ENCODE measurements at regions not wholly inside any gene's neighbourhood (a gene's known extent, or its start where the extent isn't known, plus 50 kb on each side); places are given as distances from the start of the nearest gene placed in this dataset.

DNA sequence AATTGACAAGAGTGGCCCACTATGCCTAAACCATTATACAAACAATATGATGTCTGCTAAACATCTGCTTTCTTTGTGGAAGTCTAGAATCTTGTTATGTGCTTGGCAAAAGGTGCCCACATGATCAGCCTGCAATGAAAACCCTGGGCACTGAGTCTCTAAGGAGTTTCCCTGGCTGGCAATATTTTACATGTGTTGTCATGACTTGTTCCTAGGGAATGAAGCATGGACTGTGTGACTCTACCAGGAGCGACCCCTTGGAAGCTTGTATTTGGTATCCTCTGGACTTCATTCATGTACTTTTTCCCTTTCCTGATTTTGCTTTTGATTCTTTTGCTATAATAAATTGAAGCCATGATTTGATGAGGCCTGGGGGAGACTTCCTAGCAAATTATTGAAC lies 324.9 kb downstream of the HHIPL2 start:
- TF ChIP-seq EZH2 (IDR thresholded peaks at IDR 0.05; ENCODE audit: insufficient read depth, poor library complexity, severe bottlenecking) (no peak), EZH2phosphoT487 (IDR thresholded peaks at IDR 0.05; ENCODE audit: insufficient read depth, low read depth) (no peak)

All from GM23248 (cell line).